Liver (tissue), 8 donors: ENCODE measurements at regions not wholly inside any gene's neighbourhood (a gene's known extent, or its start where the extent isn't known, plus 50 kb on each side); places are given as distances from the start of the nearest gene placed in this dataset.

ENCODE experiments used
- DNase-seq: peaks from one replicate; pipeline ENCODE4 v3.0.0-alpha.2; 2017; ENCODE audit warnings: low spot score
- H3K27ac ChIP-seq, 2 donors: one replicate each; pipeline ENCODE4 v1.7.0; 2013; ENCODE audit warnings: inconsistent platforms in 2 of 2, low read length in 2 of 2, control low read depth in 1 of 2, low read depth in 1 of 2, mild to moderate bottlenecking in 1 of 2
- H3K27me3 ChIP-seq, 4 donors: one replicate each; pipeline versions ENCODE4 v1.6.1 to v1.7.0; 2013; ENCODE audit warnings: low read length in 3 of 4, inconsistent platforms in 1 of 4, mild to moderate bottlenecking in 1 of 4, moderate library complexity in 1 of 4; ENCODE audit not compliant: control insufficient read depth in 4 of 4, insufficient read depth in 4 of 4
- H3K36me3 ChIP-seq, 4 donors: one replicate each; pipeline versions ENCODE4 v1.6.1 to v1.7.0; 2013; ENCODE audit warnings: low read length in 3 of 4, mild to moderate bottlenecking in 3 of 4, low read depth in 1 of 4, moderate library complexity in 1 of 4; ENCODE audit not compliant: control insufficient read depth in 4 of 4, insufficient read depth in 3 of 4
- H3K4me1 ChIP-seq, 4 donors: one replicate each; pipeline versions ENCODE4 v1.6.1 to v1.7.0; 2013; ENCODE audit warnings: low read length in 3 of 4, mild to moderate bottlenecking in 3 of 4, moderate library complexity in 1 of 4; ENCODE audit not compliant: control insufficient read depth in 4 of 4, insufficient read depth in 4 of 4
- H3K4me3 ChIP-seq, 3 donors: one replicate each; pipeline versions ENCODE4 v1.6.1 to v1.7.0; 2013; ENCODE audit warnings: low read length in 3 of 3, control low read depth in 1 of 3, low read depth in 1 of 3, mild to moderate bottlenecking in 1 of 3
- H3K9ac ChIP-seq, 2 donors: one replicate each; pipeline ENCODE4 v1.7.0; 2013; ENCODE audit warnings: low read length in 2 of 2, mild to moderate bottlenecking in 2 of 2, moderate library complexity in 2 of 2, control low read depth in 1 of 2, low read depth in 1 of 2
- H3K9me3 ChIP-seq, 4 donors: one replicate each; pipeline versions ENCODE4 v1.6.1 to v1.7.0; 2013; ENCODE audit warnings: low read length in 3 of 4; ENCODE audit not compliant: control insufficient read depth in 4 of 4
- EGR1 ChIP-seq, 2 donors: IDR thresholded peaks; 2 replicates each; pipeline ENCODE4 v1.6.1; 2016 to 2018; ENCODE audit warnings: antibody characterized with exemption in 2 of 2, low read depth in 2 of 2
- FOXA1 ChIP-seq: IDR thresholded peaks from 2 replicates; pipeline ENCODE4 v1.6.1; 2016; ENCODE audit warnings: antibody characterized with exemption
- FOXA2 ChIP-seq: IDR thresholded peaks from 2 replicates; pipeline ENCODE4 v1.6.1; 2016; ENCODE audit warnings: antibody characterized with exemption
- GABPA ChIP-seq, 2 donors: IDR thresholded peaks in 1 of 2; conservative IDR thresholded peaks in 1 of 2; 2 replicates each; pipeline ENCODE4 v1.6.1; 2016; ENCODE audit warnings: antibody characterized with exemption in 2 of 2, mild to moderate bottlenecking in 1 of 2, moderate library complexity in 1 of 2
- HNF4A ChIP-seq, 2 donors: conservative IDR thresholded peaks; 2 replicates each; pipeline ENCODE4 v1.6.1; 2016; ENCODE audit warnings: antibody characterized with exemption in 2 of 2, mild to moderate bottlenecking in 2 of 2
- HNF4G ChIP-seq: IDR thresholded peaks from 2 replicates; pipeline ENCODE4 v1.6.1; 2016; ENCODE audit warnings: antibody characterized with exemption
- NR2F2 ChIP-seq: IDR thresholded peaks from 2 replicates; pipeline ENCODE4 v1.6.1; 2016; ENCODE audit warnings: antibody characterized with exemption
- RXRA ChIP-seq, 2 donors: IDR thresholded peaks; 2 replicates each; pipeline ENCODE4 v1.6.1; 2017 to 2018; ENCODE audit warnings: antibody characterized with exemption in 2 of 2, mild to moderate bottlenecking in 1 of 2
- SP1 ChIP-seq: IDR thresholded peaks from 2 replicates; pipeline ENCODE4 v1.6.1; 2018; ENCODE audit warnings: antibody characterized with exemption, mild to moderate bottlenecking
- TAF1 ChIP-seq: conservative IDR thresholded peaks from 2 replicates; pipeline ENCODE4 v1.6.1; 2016; ENCODE audit warnings: antibody characterized with exemption, mild to moderate bottlenecking
- YY1 ChIP-seq: IDR thresholded peaks from 2 replicates; pipeline ENCODE4 v1.6.1; 2016; ENCODE audit warnings: antibody characterized with exemption, mild to moderate bottlenecking
- ZBTB33 ChIP-seq: IDR thresholded peaks from 2 replicates; pipeline ENCODE4 v1.6.1; 2016; ENCODE audit warnings: antibody characterized with exemption
- WGBS: extraction: QIAGEN DNeasy Blood & Tissue Kit; methylation state at CpG from one replicate; pipeline ENCODE4 v1.1.7; 2013; 5-methylcytosine and 5-hydroxymethylcytosine counted together
- TF ChIP-seq, protein P1 (sequence below): IDR thresholded peaks from 2 replicates; pipeline ENCODE4 v1.6.1; 2016; ENCODE audit warnings: antibody characterized with exemption, mild to moderate bottlenecking
- TF ChIP-seq, protein P2 (sequence below): IDR thresholded peaks from 2 replicates; pipeline ENCODE4 v1.6.1; 2016; ENCODE audit warnings: antibody characterized with exemption
- TF ChIP-seq, protein P3 (sequence below): fragments of 150-350 bp; IDR thresholded peaks from 2 replicates; pipeline ENCODE4 v1.5.1; 2017; ENCODE audit warnings: improper control_type of control experiment, low read depth, low read length; ENCODE audit not compliant: missing input control
- TF ChIP-seq, protein P4 (sequence below): IDR thresholded peaks from 2 replicates; pipeline ENCODE4 v1.6.1; 2016; ENCODE audit warnings: antibody characterized with exemption
- donor health status: healthy.
- donor health status: healthy.
- donor health status: healthy.
- donor health status: healthy.
- donor health status: healthy.

GRCh38 chr7:84786073-84786472 lies 400.8 kb downstream of the SEMA3D start:
- H3K4me1 ChIP-seq, result no peaks in the 10 kb centered on the region
- H3K27ac ChIP-seq, result no peak overlapping the region
- H3K27me3 ChIP-seq, result peaks cover 0 to 3% (median 0%) of the 10 kb centered on the region in 4 donors
- H3K36me3 ChIP-seq, result no peaks in the 10 kb centered on the region
- no peak overlapping the region for H3K4me3 ChIP-seq
- DNase-seq, result no peak
- H3K9me3 ChIP-seq, result no peaks in the 10 kb centered on the region
- WGBS, result 47% methylated on average over 2 of the region's 2 CpGs
- no peak overlapping the region for H3K9ac ChIP-seq
- TF ChIP-seq YY1, result no peak
- no peak for TF ChIP-seq HNF4G
- TF ChIP-seq RXRA (IDR thresholded peaks at IDR 0.05), result no peak
- no peak for TF ChIP-seq FOXA2
- no peak for TF ChIP-seq NR2F2
- no peak for TF ChIP-seq FOXA1
- TF ChIP-seq, protein P1, sequence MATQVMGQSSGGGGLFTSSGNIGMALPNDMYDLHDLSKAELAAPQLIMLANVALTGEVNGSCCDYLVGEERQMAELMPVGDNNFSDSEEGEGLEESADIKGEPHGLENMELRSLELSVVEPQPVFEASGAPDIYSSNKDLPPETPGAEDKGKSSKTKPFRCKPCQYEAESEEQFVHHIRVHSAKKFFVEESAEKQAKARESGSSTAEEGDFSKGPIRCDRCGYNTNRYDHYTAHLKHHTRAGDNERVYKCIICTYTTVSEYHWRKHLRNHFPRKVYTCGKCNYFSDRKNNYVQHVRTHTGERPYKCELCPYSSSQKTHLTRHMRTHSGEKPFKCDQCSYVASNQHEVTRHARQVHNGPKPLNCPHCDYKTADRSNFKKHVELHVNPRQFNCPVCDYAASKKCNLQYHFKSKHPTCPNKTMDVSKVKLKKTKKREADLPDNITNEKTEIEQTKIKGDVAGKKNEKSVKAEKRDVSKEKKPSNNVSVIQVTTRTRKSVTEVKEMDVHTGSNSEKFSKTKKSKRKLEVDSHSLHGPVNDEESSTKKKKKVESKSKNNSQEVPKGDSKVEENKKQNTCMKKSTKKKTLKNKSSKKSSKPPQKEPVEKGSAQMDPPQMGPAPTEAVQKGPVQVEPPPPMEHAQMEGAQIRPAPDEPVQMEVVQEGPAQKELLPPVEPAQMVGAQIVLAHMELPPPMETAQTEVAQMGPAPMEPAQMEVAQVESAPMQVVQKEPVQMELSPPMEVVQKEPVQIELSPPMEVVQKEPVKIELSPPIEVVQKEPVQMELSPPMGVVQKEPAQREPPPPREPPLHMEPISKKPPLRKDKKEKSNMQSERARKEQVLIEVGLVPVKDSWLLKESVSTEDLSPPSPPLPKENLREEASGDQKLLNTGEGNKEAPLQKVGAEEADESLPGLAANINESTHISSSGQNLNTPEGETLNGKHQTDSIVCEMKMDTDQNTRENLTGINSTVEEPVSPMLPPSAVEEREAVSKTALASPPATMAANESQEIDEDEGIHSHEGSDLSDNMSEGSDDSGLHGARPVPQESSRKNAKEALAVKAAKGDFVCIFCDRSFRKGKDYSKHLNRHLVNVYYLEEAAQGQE, result no peak
- TF ChIP-seq, protein P2, sequence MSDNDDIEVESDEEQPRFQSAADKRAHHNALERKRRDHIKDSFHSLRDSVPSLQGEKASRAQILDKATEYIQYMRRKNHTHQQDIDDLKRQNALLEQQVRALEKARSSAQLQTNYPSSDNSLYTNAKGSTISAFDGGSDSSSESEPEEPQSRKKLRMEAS, result no peak
- no peak for TF ChIP-seq HNF4A (conservative IDR thresholded peaks at IDR 0.05)
- TF ChIP-seq GABPA (IDR thresholded peaks at IDR 0.05 in 1 of 2, conservative IDR thresholded peaks at IDR 0.05 in 1 of 2), result no peak

- no peak for TF ChIP-seq EGR1 (IDR thresholded peaks at IDR 0.05; ENCODE audit: low read depth in 2 of 2)
- TF ChIP-seq, protein P3, sequence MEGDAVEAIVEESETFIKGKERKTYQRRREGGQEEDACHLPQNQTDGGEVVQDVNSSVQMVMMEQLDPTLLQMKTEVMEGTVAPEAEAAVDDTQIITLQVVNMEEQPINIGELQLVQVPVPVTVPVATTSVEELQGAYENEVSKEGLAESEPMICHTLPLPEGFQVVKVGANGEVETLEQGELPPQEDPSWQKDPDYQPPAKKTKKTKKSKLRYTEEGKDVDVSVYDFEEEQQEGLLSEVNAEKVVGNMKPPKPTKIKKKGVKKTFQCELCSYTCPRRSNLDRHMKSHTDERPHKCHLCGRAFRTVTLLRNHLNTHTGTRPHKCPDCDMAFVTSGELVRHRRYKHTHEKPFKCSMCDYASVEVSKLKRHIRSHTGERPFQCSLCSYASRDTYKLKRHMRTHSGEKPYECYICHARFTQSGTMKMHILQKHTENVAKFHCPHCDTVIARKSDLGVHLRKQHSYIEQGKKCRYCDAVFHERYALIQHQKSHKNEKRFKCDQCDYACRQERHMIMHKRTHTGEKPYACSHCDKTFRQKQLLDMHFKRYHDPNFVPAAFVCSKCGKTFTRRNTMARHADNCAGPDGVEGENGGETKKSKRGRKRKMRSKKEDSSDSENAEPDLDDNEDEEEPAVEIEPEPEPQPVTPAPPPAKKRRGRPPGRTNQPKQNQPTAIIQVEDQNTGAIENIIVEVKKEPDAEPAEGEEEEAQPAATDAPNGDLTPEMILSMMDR, result no peak
- no peak for TF ChIP-seq ZBTB33
- TF ChIP-seq YY1, result no peak
- no peak for TF ChIP-seq HNF4G
- TF ChIP-seq FOXA2, result no peak
- TF ChIP-seq, protein P1, result no peak
- no peak for TF ChIP-seq GABPA (IDR thresholded peaks at IDR 0.05 in 1 of 2, conservative IDR thresholded peaks at IDR 0.05 in 1 of 2)
- TF ChIP-seq, protein P4, sequence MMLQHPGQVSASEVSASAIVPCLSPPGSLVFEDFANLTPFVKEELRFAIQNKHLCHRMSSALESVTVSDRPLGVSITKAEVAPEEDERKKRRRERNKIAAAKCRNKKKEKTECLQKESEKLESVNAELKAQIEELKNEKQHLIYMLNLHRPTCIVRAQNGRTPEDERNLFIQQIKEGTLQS, result no peak
- TF ChIP-seq HNF4A (conservative IDR thresholded peaks at IDR 0.05), result no peak
- no peak for TF ChIP-seq RXRA (IDR thresholded peaks at IDR 0.05)
- no peak for TF ChIP-seq SP1
- TF ChIP-seq TAF1, result no peak
- TF ChIP-seq FOXA1, result no peak
- TF ChIP-seq, protein P2, result no peak
- no peak for TF ChIP-seq NR2F2
- Histone ChIP-seq H3K9ac (no peak overlapping the region), H3K9me3 (no peaks in the 10 kb centered on the region), H3K36me3 (no peaks in the 10 kb centered on the region), H3K4me1 (no peaks in the 10 kb centered on the region), H3K27ac (no peak overlapping the region), H3K27me3 (peaks cover 0 to 3% (median 0%) of the 10 kb centered on the region in 4 donors), H3K4me3 (no peak overlapping the region)
- 83% methylated on average over 3 of the region's 3 CpGs for WGBS
- DNase-seq, result no peak
These were observed 402.4 kb downstream of the SEMA3D start for GRCh38 chr7:84784450-84784849.
